Colonic mucosa (tissue), 4 donors: ENCODE measurements at regions not wholly inside any gene's neighbourhood (a gene's known extent, or its start where the extent isn't known, plus 50 kb on each side); places are given as distances from the start of the nearest gene placed in this dataset.

Source experiments
- DNase-seq: peaks from one replicate; pipeline ENCODE4 v3.0.0-alpha.2; 2020
- H3K27ac ChIP-seq: fragments of 200-600 bp; one replicate; pipeline ENCODE4 v1.8.0; 2021
- H3K27me3 ChIP-seq: fragments of 200-600 bp; one replicate; pipeline ENCODE4 v1.8.0; 2021
- H3K36me3 ChIP-seq: fragments of 200-600 bp; one replicate; pipeline ENCODE4 v1.8.0; 2021
- H3K4me1 ChIP-seq: fragments of 200-600 bp; one replicate; pipeline ENCODE4 v1.8.0; 2021; ENCODE audit warnings: mild to moderate bottlenecking
- H3K4me3 ChIP-seq: fragments of 200-600 bp; one replicate; pipeline ENCODE4 v1.8.0; 2021
- H3K9ac ChIP-seq, 2 donors: one replicate each; pipeline ENCODE4 v1.7.0; 2013; ENCODE audit warnings: control low read depth in 2 of 2, low read depth in 2 of 2, low read length in 2 of 2
- H3K9me3 ChIP-seq: fragments of 200-600 bp; one replicate; pipeline ENCODE4 v1.8.0; 2021
- intact Hi-C: fragments of 100-400 bp; cut with DNase I; formaldehyde crosslinking; loops from one replicate; pipeline ENCODE4 v1.14.1; 2022
- TF ChIP-seq, protein P1 (sequence below): fragments of 200-600 bp; IDR thresholded peaks from one replicate; pipeline ENCODE4 v1.8.0; 2022; ENCODE audit warnings: antibody characterized with exemption, mild to moderate bottlenecking
- donor health status: healthy.
- donor health status: DM: no; HTN: no; CAD: no.
- donor health status: DM: no; HTN: no; CAD: no.

DNA sequence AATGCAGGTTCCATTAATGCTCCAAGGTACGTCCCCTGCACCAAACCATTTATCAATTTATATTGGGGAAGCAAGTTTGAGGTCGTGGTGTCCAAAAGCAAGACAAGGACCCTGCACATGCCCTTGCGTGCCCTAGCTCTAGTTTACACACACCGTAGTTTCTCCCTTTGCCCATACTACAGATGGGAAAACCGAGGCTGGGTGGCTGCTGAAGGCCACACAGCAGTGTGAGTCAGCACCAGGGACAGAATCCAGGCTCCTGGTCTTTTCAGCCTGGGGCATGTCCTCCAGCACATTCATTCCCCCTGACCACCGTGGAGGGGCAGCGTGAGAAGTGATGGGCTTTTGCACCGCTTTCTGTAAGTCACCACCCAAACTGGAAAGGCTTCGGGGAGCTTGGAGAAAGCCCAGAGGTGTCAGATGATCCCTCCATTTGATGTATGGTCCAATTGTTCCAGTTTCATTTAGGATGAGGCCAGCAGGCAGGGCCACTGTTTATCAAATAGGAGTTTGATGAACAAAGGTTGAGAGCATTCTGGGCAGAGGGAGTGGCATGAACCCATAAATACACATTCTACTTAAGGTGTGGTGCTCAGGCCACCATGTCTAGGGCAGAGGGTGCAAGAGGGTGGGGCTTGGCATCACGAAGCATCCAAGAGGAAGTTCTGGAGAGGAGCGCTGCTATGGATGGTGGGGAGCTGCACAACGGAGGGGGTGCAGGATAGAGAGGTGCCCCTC is 274.1 kb downstream of the HAUS1 start:
- Histone ChIP-seq H3K27ac (no peak overlapping the region), H3K27me3 (no peaks in the 10 kb centered on the region), H3K36me3 (no peaks in the 10 kb centered on the region), H3K4me3 (no peak overlapping the region), H3K4me1 (no peaks in the 10 kb centered on the region), H3K9ac (no peak overlapping the region), H3K9me3 (no peaks in the 10 kb centered on the region)
- TF ChIP-seq, protein P1, sequence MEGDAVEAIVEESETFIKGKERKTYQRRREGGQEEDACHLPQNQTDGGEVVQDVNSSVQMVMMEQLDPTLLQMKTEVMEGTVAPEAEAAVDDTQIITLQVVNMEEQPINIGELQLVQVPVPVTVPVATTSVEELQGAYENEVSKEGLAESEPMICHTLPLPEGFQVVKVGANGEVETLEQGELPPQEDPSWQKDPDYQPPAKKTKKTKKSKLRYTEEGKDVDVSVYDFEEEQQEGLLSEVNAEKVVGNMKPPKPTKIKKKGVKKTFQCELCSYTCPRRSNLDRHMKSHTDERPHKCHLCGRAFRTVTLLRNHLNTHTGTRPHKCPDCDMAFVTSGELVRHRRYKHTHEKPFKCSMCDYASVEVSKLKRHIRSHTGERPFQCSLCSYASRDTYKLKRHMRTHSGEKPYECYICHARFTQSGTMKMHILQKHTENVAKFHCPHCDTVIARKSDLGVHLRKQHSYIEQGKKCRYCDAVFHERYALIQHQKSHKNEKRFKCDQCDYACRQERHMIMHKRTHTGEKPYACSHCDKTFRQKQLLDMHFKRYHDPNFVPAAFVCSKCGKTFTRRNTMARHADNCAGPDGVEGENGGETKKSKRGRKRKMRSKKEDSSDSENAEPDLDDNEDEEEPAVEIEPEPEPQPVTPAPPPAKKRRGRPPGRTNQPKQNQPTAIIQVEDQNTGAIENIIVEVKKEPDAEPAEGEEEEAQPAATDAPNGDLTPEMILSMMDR = no peak
- DNase-seq = no peak
- intact Hi-C loops = no loop called here

DNA sequence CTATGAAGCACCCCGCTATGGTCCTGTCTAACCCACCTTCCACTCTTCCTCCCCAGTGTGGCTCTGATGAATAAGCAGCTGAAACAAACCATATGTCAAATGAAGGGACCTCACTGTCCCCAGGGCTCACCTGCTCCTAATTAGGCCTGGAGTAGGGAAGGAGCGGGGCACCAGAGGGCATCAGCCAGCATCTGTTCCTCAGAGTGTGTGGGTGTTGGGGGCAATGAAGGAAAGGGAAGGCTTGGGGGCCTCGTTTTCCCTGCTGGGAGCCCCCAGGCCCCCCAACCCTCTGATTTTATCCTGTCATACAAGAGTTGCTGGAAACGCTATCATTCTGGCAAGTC is 274.7 kb downstream of the HAUS1 start:
- Histone ChIP-seq H3K4me1 (no peaks in the 10 kb centered on the region), H3K36me3 (no peaks in the 10 kb centered on the region), H3K27ac (no peak overlapping the region), H3K9ac (no peak overlapping the region), H3K9me3 (no peaks in the 10 kb centered on the region), H3K27me3 (no peaks in the 10 kb centered on the region), H3K4me3 (no peak overlapping the region)
- TF ChIP-seq, protein P1 = no peak
- intact Hi-C loops = no loop called here
- no peak for DNase-seq

DNA sequence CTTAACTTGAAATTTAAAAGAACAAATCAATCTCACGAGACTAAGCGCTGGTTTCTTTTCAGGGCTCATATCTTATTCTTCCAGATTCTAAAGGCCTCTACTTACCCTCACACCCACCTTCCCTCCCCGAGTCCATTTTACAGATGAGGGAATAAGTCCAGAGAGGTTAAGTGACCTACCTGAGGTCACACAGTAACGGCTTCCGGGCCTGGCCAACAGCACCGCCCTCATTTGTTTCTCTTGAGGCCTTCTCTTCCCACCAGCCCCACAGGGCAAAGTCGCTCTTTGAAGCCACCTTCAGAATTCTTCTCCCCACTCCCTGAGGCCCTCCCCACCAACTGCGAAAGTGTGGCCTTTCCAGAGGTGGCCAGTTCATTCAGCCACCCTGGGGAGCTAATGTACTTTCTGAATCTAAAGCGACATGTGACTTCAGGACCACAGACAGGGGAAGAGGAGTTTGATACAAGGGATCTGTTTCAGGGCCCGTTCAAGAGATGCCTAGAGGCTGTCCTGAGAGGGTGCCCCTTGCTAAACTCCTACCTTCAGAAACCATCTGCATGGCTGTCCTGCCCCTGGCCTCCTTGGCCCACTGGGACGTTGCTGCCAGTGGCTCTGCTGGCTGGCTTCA is 275.3 kb downstream of the HAUS1 start:
- intact Hi-C loops = no loop called here
- TF ChIP-seq, protein P1 = no peak
- no peaks in the 10 kb centered on the region for H3K4me1 ChIP-seq
- no peak overlapping the region for H3K9ac ChIP-seq
- H3K36me3 ChIP-seq = no peaks in the 10 kb centered on the region
- H3K27ac ChIP-seq = no peak overlapping the region
- H3K9me3 ChIP-seq = no peaks in the 10 kb centered on the region
- no peak for DNase-seq
- no peak overlapping the region for H3K4me3 ChIP-seq
- no peaks in the 10 kb centered on the region for H3K27me3 ChIP-seq

DNA sequence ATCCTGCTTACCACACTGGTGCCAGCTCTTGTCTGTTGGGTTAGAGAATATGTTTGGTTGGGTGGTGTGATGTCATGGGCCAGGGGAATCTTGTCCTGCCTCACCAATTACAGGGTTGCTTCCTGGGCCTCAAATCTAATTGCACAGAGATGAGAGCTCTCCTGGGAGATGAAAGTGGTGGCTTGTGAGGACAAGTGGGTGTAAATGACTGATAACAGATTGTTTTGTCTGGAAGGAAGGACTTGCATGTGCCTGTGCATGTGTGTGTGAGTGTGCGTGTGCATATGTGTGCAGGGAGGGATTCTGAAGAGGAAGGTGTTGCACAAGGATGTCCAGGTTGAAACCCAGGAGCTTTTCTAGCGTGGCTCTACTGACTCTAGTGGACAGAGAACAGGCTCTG is 271.9 kb downstream of the LOXHD1 start:
- TF ChIP-seq, protein P1 = no peak
- no peaks in the 10 kb centered on the region for H3K27me3 ChIP-seq
- H3K4me3 ChIP-seq = no peak overlapping the region
- no peaks in the 10 kb centered on the region for H3K4me1 ChIP-seq
- H3K27ac ChIP-seq = no peak overlapping the region
- no peak overlapping the region for H3K9ac ChIP-seq
- no peak for DNase-seq
- intact Hi-C loops = no loop called here
- H3K9me3 ChIP-seq = no peaks in the 10 kb centered on the region
- H3K36me3 ChIP-seq = no peaks in the 10 kb centered on the region

DNA sequence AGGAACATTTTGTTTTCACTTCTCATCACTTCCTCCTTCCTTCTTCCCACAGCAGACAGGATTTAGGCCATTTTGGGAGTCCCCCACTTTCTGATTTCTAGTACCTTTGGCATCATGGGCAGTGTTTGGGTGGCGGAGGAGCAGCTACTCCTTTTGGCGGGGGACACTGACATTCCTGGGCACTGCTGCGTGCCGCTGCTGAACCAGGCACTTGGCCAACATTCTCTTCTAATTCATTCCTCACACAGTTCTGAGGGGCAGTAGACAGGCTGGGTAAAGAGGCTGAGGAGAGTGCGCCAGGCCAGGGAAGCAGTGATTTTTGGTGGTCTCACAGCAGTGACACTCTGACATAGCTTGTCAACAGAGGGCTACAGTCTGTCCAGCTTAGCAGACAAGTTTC is 270.2 kb downstream of the LOXHD1 start:
- H3K4me1 ChIP-seq = no peaks in the 10 kb centered on the region
- no peaks in the 10 kb centered on the region for H3K36me3 ChIP-seq
- no peak overlapping the region for H3K4me3 ChIP-seq
- H3K27me3 ChIP-seq = no peaks in the 10 kb centered on the region
- TF ChIP-seq, protein P1 = no peak
- DNase-seq = no peak
- H3K27ac ChIP-seq = no peak overlapping the region
- no peak overlapping the region for H3K9ac ChIP-seq
- intact Hi-C loops = no loop called here
- H3K9me3 ChIP-seq = no peaks in the 10 kb centered on the region
